ENCODE measurements at regions not wholly inside any gene's neighbourhood (a gene's known extent, or its start where the extent isn't known, plus 50 kb on each side); places are given as distances from the start of the nearest gene placed in this dataset.

- Histone ChIP-seq H3K4me3 (ENCODE audit: low read depth in 1 of 2, low read length in 2 of 2) (no peak overlapping the region), H3K36me3 (ENCODE audit: control insufficient read depth in 2 of 2, insufficient read depth in 2 of 2, low read length in 1 of 2) (no peaks in the 10 kb centered on the region), H3K9me3 (ENCODE audit: control insufficient read depth in 2 of 2, insufficient read depth in 1 of 2, low read depth in 1 of 2, low read length in 1 of 2) (no peaks in the 10 kb centered on the region)
Observed at GRCh38 chr1:219401724-219402625, 210.9 kb downstream of the ZC3H11B start.

GRCh38 chr1:219399446-219399845 lies 213.5 kb downstream of the ZC3H11B start:
- peaks cover 0 to 3% of the 10 kb centered on the region in 2 donors for H3K4me1 ChIP-seq (ENCODE audit: control insufficient read depth in 2 of 2, insufficient read depth in 2 of 2, low read length in 1 of 2)
- WGBS, 2 donors: 84 to 86% methylated on average over 5 of the region's 5 CpGs
- H3K27me3 ChIP-seq (ENCODE audit: control insufficient read depth in 1 of 2, insufficient read depth in 2 of 2, low read length in 2 of 2): no peaks in the 10 kb centered on the region
- no peak overlapping the region for H3K27ac ChIP-seq (ENCODE audit: low read depth in 2 of 2, low read length in 1 of 2)
- no peaks in the 10 kb centered on the region for H3K36me3 ChIP-seq (ENCODE audit: control insufficient read depth in 2 of 2, insufficient read depth in 2 of 2, low read length in 1 of 2)
- no peaks in the 10 kb centered on the region for H3K9me3 ChIP-seq (ENCODE audit: control insufficient read depth in 2 of 2, insufficient read depth in 1 of 2, low read depth in 1 of 2, low read length in 1 of 2)
- no peak overlapping the region for H3K4me3 ChIP-seq (ENCODE audit: low read depth in 1 of 2, low read length in 2 of 2)

More at GRCh38 chr1:219401724-219402625, 210.9 kb downstream of the ZC3H11B start:
- Histone ChIP-seq H3K27me3 (ENCODE audit: control insufficient read depth in 1 of 2, insufficient read depth in 2 of 2, low read length in 2 of 2) (no peaks in the 10 kb centered on the region), H3K27ac (ENCODE audit: low read depth in 2 of 2, low read length in 1 of 2) (no peak overlapping the region), H3K4me1 (ENCODE audit: control insufficient read depth in 2 of 2, insufficient read depth in 2 of 2, low read length in 1 of 2) (peaks cover 0 to 3% of the 10 kb centered on the region in 2 donors)

GRCh38 chr1:219398815-219399396 lies 214.0 kb downstream of the ZC3H11B start:
- Histone ChIP-seq H3K4me3 (ENCODE audit: low read depth in 1 of 2, low read length in 2 of 2) (no peak overlapping the region), H3K27me3 (ENCODE audit: control insufficient read depth in 1 of 2, insufficient read depth in 2 of 2, low read length in 2 of 2) (no peaks in the 10 kb centered on the region), H3K27ac (ENCODE audit: low read depth in 2 of 2, low read length in 1 of 2) (no peak overlapping the region), H3K4me1 (ENCODE audit: control insufficient read depth in 2 of 2, insufficient read depth in 2 of 2, low read length in 1 of 2) (peaks cover 0 to 3% of the 10 kb centered on the region in 2 donors), H3K36me3 (ENCODE audit: control insufficient read depth in 2 of 2, insufficient read depth in 2 of 2, low read length in 1 of 2) (no peaks in the 10 kb centered on the region), H3K9me3 (ENCODE audit: control insufficient read depth in 2 of 2, insufficient read depth in 1 of 2, low read depth in 1 of 2, low read length in 1 of 2) (no peaks in the 10 kb centered on the region)
- 70 to 79% methylated on average over 2 of the region's 2 CpGs for WGBS, 2 donors

GRCh38 chr1:219397511-219397910 lies 215.4 kb downstream of the ZC3H11B start:
- Histone ChIP-seq H3K4me3 (ENCODE audit: low read depth in 1 of 2, low read length in 2 of 2) (no peak overlapping the region), H3K27me3 (ENCODE audit: control insufficient read depth in 1 of 2, insufficient read depth in 2 of 2, low read length in 2 of 2) (no peaks in the 10 kb centered on the region), H3K36me3 (ENCODE audit: control insufficient read depth in 2 of 2, insufficient read depth in 2 of 2, low read length in 1 of 2) (no peaks in the 10 kb centered on the region), H3K9me3 (ENCODE audit: control insufficient read depth in 2 of 2, insufficient read depth in 1 of 2, low read depth in 1 of 2, low read length in 1 of 2) (peaks cover 0 to 4% of the 10 kb centered on the region in 2 donors), H3K4me1 (ENCODE audit: control insufficient read depth in 2 of 2, insufficient read depth in 2 of 2, low read length in 1 of 2) (peaks cover 0 to 3% of the 10 kb centered on the region in 2 donors), H3K27ac (ENCODE audit: low read depth in 2 of 2, low read length in 1 of 2) (no peak overlapping the region)
- 37 to 63% methylated on average over 1 of the region's 1 CpG for WGBS, 2 donors

- peaks cover 0 to 4% of the 10 kb centered on the region in 2 donors for H3K9me3 ChIP-seq (ENCODE audit: control insufficient read depth in 2 of 2, insufficient read depth in 1 of 2, low read depth in 1 of 2, low read length in 1 of 2)
- no peaks in the 10 kb centered on the region for H3K36me3 ChIP-seq (ENCODE audit: control insufficient read depth in 2 of 2, insufficient read depth in 2 of 2, low read length in 1 of 2)
- H3K4me3 ChIP-seq (ENCODE audit: low read depth in 1 of 2, low read length in 2 of 2): no peak overlapping the region
- no peak overlapping the region for H3K27ac ChIP-seq (ENCODE audit: low read depth in 2 of 2, low read length in 1 of 2)
- no peaks in the 10 kb centered on the region for H3K27me3 ChIP-seq (ENCODE audit: control insufficient read depth in 1 of 2, insufficient read depth in 2 of 2, low read length in 2 of 2)
- no peaks in the 10 kb centered on the region for H3K4me1 ChIP-seq (ENCODE audit: control insufficient read depth in 2 of 2, insufficient read depth in 2 of 2, low read length in 1 of 2)
Observed at GRCh38 chr1:219391297-219391696, 217.6 kb downstream of the LYPLAL1 start.

GRCh38 chr1:219387211-219387610 lies 213.5 kb downstream of the LYPLAL1 start:
- Histone ChIP-seq H3K36me3 (ENCODE audit: control insufficient read depth in 2 of 2, insufficient read depth in 2 of 2, low read length in 1 of 2) (no peaks in the 10 kb centered on the region), H3K4me3 (ENCODE audit: low read depth in 1 of 2, low read length in 2 of 2) (no peak overlapping the region), H3K9me3 (ENCODE audit: control insufficient read depth in 2 of 2, insufficient read depth in 1 of 2, low read depth in 1 of 2, low read length in 1 of 2) (no peaks in the 10 kb centered on the region), H3K4me1 (ENCODE audit: control insufficient read depth in 2 of 2, insufficient read depth in 2 of 2, low read length in 1 of 2) (no peaks in the 10 kb centered on the region), H3K27ac (ENCODE audit: low read depth in 2 of 2, low read length in 1 of 2) (no peak overlapping the region), H3K27me3 (ENCODE audit: control insufficient read depth in 1 of 2, insufficient read depth in 2 of 2, low read length in 2 of 2) (no peaks in the 10 kb centered on the region)
- 61 to 80% methylated on average over 1 of the region's 1 CpG for WGBS, 2 donors

GRCh38 chr1:219385787-219386427 lies 212.2 kb downstream of the LYPLAL1 start:
- Histone ChIP-seq H3K4me1 (ENCODE audit: control insufficient read depth in 2 of 2, insufficient read depth in 2 of 2, low read length in 1 of 2) (no peaks in the 10 kb centered on the region), H3K9me3 (ENCODE audit: control insufficient read depth in 2 of 2, insufficient read depth in 1 of 2, low read depth in 1 of 2, low read length in 1 of 2) (no peaks in the 10 kb centered on the region), H3K36me3 (ENCODE audit: control insufficient read depth in 2 of 2, insufficient read depth in 2 of 2, low read length in 1 of 2) (no peaks in the 10 kb centered on the region), H3K27me3 (ENCODE audit: control insufficient read depth in 1 of 2, insufficient read depth in 2 of 2, low read length in 2 of 2) (no peaks in the 10 kb centered on the region), H3K4me3 (ENCODE audit: low read depth in 1 of 2, low read length in 2 of 2) (no peak overlapping the region), H3K27ac (ENCODE audit: low read depth in 2 of 2, low read length in 1 of 2) (no peak overlapping the region)
- 63 to 68% methylated on average over 3 of the region's 3 CpGs for WGBS, 2 donors

GRCh38 chr1:219383281-219383680 lies 209.6 kb downstream of the LYPLAL1 start:
- no peak overlapping the region for H3K27ac ChIP-seq (ENCODE audit: low read depth in 2 of 2, low read length in 1 of 2)
- no peaks in the 10 kb centered on the region for H3K36me3 ChIP-seq (ENCODE audit: control insufficient read depth in 2 of 2, insufficient read depth in 2 of 2, low read length in 1 of 2)
- no peaks in the 10 kb centered on the region for H3K27me3 ChIP-seq (ENCODE audit: control insufficient read depth in 1 of 2, insufficient read depth in 2 of 2, low read length in 2 of 2)
- no peaks in the 10 kb centered on the region for H3K9me3 ChIP-seq (ENCODE audit: control insufficient read depth in 2 of 2, insufficient read depth in 1 of 2, low read depth in 1 of 2, low read length in 1 of 2)
- H3K4me1 ChIP-seq (ENCODE audit: control insufficient read depth in 2 of 2, insufficient read depth in 2 of 2, low read length in 1 of 2): no peaks in the 10 kb centered on the region
- no peak overlapping the region for H3K4me3 ChIP-seq (ENCODE audit: low read depth in 1 of 2, low read length in 2 of 2)

GRCh38 chr1:219381396-219381795 lies 207.7 kb downstream of the LYPLAL1 start:
- Histone ChIP-seq H3K4me1 (ENCODE audit: control insufficient read depth in 2 of 2, insufficient read depth in 2 of 2, low read length in 1 of 2) (no peaks in the 10 kb centered on the region), H3K27me3 (ENCODE audit: control insufficient read depth in 1 of 2, insufficient read depth in 2 of 2, low read length in 2 of 2) (no peaks in the 10 kb centered on the region), H3K9me3 (ENCODE audit: control insufficient read depth in 2 of 2, insufficient read depth in 1 of 2, low read depth in 1 of 2, low read length in 1 of 2) (no peaks in the 10 kb centered on the region), H3K36me3 (ENCODE audit: control insufficient read depth in 2 of 2, insufficient read depth in 2 of 2, low read length in 1 of 2) (no peaks in the 10 kb centered on the region), H3K27ac (ENCODE audit: low read depth in 2 of 2, low read length in 1 of 2) (no peak overlapping the region), H3K4me3 (ENCODE audit: low read depth in 1 of 2, low read length in 2 of 2) (no peak overlapping the region)
- WGBS, 2 donors: 97 to 98% methylated on average over 1 of the region's 1 CpG
